Mucosa of stomach (tissue), 1 donor: ENCODE measurements at regions not wholly inside any gene's neighbourhood (a gene's known extent, or its start where the extent isn't known, plus 50 kb on each side); places are given as distances from the start of the nearest gene placed in this dataset.

ENCODE experiments used
- H3K27me3 ChIP-seq: one replicate; pipeline ENCODE4 v1.7.0; 2013; ENCODE audit warnings: mild to moderate bottlenecking, low read length; ENCODE audit not compliant: control insufficient read depth, insufficient read depth
- H3K36me3 ChIP-seq: one replicate; pipeline ENCODE4 v1.7.0; 2013; ENCODE audit warnings: low read length; ENCODE audit not compliant: control insufficient read depth, insufficient read depth
- H3K4me1 ChIP-seq: one replicate; pipeline ENCODE4 v1.7.0; 2013; ENCODE audit warnings: mild to moderate bottlenecking, low read length; ENCODE audit not compliant: control insufficient read depth, insufficient read depth
- H3K4me3 ChIP-seq: one replicate; pipeline ENCODE4 v1.7.0; 2013; ENCODE audit warnings: low read length
- H3K9ac ChIP-seq: one replicate; pipeline ENCODE4 v1.7.0; 2013; ENCODE audit warnings: mild to moderate bottlenecking, low read length, moderate library complexity
- H3K9me3 ChIP-seq: one replicate; pipeline ENCODE4 v1.7.0; 2013; ENCODE audit warnings: mild to moderate bottlenecking, low read length, moderate library complexity; ENCODE audit not compliant: control insufficient read depth
- donor health status: Pancreatic carcinoma.

GRCh38 chr1:81221564-81221963 lies 579.2 kb upstream of the ADGRL2 start:
- Histone ChIP-seq H3K9me3 (no peaks in the 10 kb centered on the region), H3K4me3 (no peak overlapping the region), H3K36me3 (no peaks in the 10 kb centered on the region), H3K27me3 (no peaks in the 10 kb centered on the region), H3K9ac (no peak overlapping the region), H3K4me1 (no peaks in the 10 kb centered on the region)

- H3K4me3 ChIP-seq = no peak overlapping the region
- no peaks in the 10 kb centered on the region for H3K9me3 ChIP-seq
- no peaks in the 10 kb centered on the region for H3K27me3 ChIP-seq
- no peak overlapping the region for H3K9ac ChIP-seq
- no peaks in the 10 kb centered on the region for H3K36me3 ChIP-seq
- H3K4me1 ChIP-seq = no peaks in the 10 kb centered on the region
Measured at GRCh38 chr1:81220614-81221071, 580.1 kb upstream of the ADGRL2 start.

GRCh38 chr1:81217058-81217457 lies 583.7 kb upstream of the ADGRL2 start:
- Histone ChIP-seq H3K4me1 (no peaks in the 10 kb centered on the region), H3K9me3 (no peaks in the 10 kb centered on the region), H3K27me3 (no peaks in the 10 kb centered on the region), H3K9ac (no peak overlapping the region), H3K4me3 (no peak overlapping the region), H3K36me3 (no peaks in the 10 kb centered on the region)

GRCh38 chr1:81213279-81213678 lies 587.5 kb upstream of the ADGRL2 start:
- Histone ChIP-seq H3K9ac (no peak overlapping the region), H3K9me3 (no peaks in the 10 kb centered on the region), H3K4me3 (no peak overlapping the region), H3K36me3 (no peaks in the 10 kb centered on the region), H3K4me1 (no peaks in the 10 kb centered on the region), H3K27me3 (no peaks in the 10 kb centered on the region)

GRCh38 chr1:81209461-81209860 lies 591.3 kb upstream of the ADGRL2 start:
- Histone ChIP-seq H3K27me3 (no peaks in the 10 kb centered on the region), H3K4me1 (no peaks in the 10 kb centered on the region), H3K9me3 (no peaks in the 10 kb centered on the region), H3K9ac (no peak overlapping the region), H3K4me3 (no peak overlapping the region), H3K36me3 (no peaks in the 10 kb centered on the region)

- no peaks in the 10 kb centered on the region for H3K4me1 ChIP-seq
- no peak overlapping the region for H3K9ac ChIP-seq
- H3K27me3 ChIP-seq = no peaks in the 10 kb centered on the region
- no peaks in the 10 kb centered on the region for H3K9me3 ChIP-seq
- H3K36me3 ChIP-seq = no peaks in the 10 kb centered on the region
- H3K4me3 ChIP-seq = no peak overlapping the region
Measured at GRCh38 chr1:81208441-81208840, 592.3 kb upstream of the ADGRL2 start.

- Histone ChIP-seq H3K36me3 (no peaks in the 10 kb centered on the region), H3K9me3 (no peaks in the 10 kb centered on the region), H3K9ac (no peak overlapping the region), H3K4me3 (no peak overlapping the region), H3K27me3 (no peaks in the 10 kb centered on the region), H3K4me1 (no peaks in the 10 kb centered on the region)
Measured at GRCh38 chr1:81205956-81206355, 594.8 kb upstream of the ADGRL2 start.

GRCh38 chr1:81201779-81202178 lies 599.0 kb upstream of the ADGRL2 start:
- no peaks in the 10 kb centered on the region for H3K27me3 ChIP-seq
- no peak overlapping the region for H3K4me3 ChIP-seq
- no peak overlapping the region for H3K9ac ChIP-seq
- H3K36me3 ChIP-seq = no peaks in the 10 kb centered on the region
- H3K4me1 ChIP-seq = no peaks in the 10 kb centered on the region
- no peaks in the 10 kb centered on the region for H3K9me3 ChIP-seq

GRCh38 chr1:81197591-81197990 lies 603.1 kb upstream of the ADGRL2 start:
- H3K9ac ChIP-seq = no peak overlapping the region
- no peaks in the 10 kb centered on the region for H3K4me1 ChIP-seq
- H3K27me3 ChIP-seq = no peaks in the 10 kb centered on the region
- H3K9me3 ChIP-seq = no peaks in the 10 kb centered on the region
- no peak overlapping the region for H3K4me3 ChIP-seq
- no peaks in the 10 kb centered on the region for H3K36me3 ChIP-seq

GRCh38 chr1:81192647-81193642 lies 607.8 kb upstream of the ADGRL2 start:
- Histone ChIP-seq H3K9me3 (no peaks in the 10 kb centered on the region), H3K4me3 (no peak overlapping the region), H3K4me1 (no peaks in the 10 kb centered on the region), H3K9ac (no peak overlapping the region), H3K36me3 (no peaks in the 10 kb centered on the region), H3K27me3 (no peaks in the 10 kb centered on the region)

- Histone ChIP-seq H3K4me1 (no peaks in the 10 kb centered on the region), H3K9ac (no peak overlapping the region), H3K9me3 (no peaks in the 10 kb centered on the region), H3K27me3 (no peaks in the 10 kb centered on the region), H3K36me3 (no peaks in the 10 kb centered on the region), H3K4me3 (no peak overlapping the region)
Measured at GRCh38 chr1:81190003-81190402, 610.7 kb upstream of the ADGRL2 start.

GRCh38 chr1:81187635-81188034 lies 613.1 kb upstream of the ADGRL2 start:
- Histone ChIP-seq H3K27me3 (no peaks in the 10 kb centered on the region), H3K4me1 (no peaks in the 10 kb centered on the region), H3K36me3 (no peaks in the 10 kb centered on the region), H3K9ac (no peak overlapping the region), H3K9me3 (no peaks in the 10 kb centered on the region), H3K4me3 (no peak overlapping the region)
